Peyer's patch (tissue), 4 donors: ENCODE measurements at regions not wholly inside any gene's neighbourhood (a gene's known extent, or its start where the extent isn't known, plus 50 kb on each side); places are given as distances from the start of the nearest gene placed in this dataset.

Experiments
- CTCF ChIP-seq, 6 experiments: fragments of 450-650 bp in 4 of 6; fragments of 200-600 bp in 2 of 6; sonication (generic) in 1 of 6; IDR thresholded peaks; one replicate each; pipeline ENCODE4 v1.5.1; 2017 to 2019; ENCODE audit warnings: antibody characterized with exemption in 6 of 6, mild to moderate bottlenecking in 3 of 6, moderate library complexity in 1 of 6
- POLR2A ChIP-seq, 2 donors: fragments of 450-650 bp; IDR thresholded peaks; one replicate each; pipeline ENCODE4 v1.5.1; 2017; ENCODE audit warnings: antibody characterized with exemption in 2 of 2, mild to moderate bottlenecking in 2 of 2, moderate library complexity in 2 of 2

- TF ChIP-seq CTCF (IDR thresholded peaks at IDR 0.05) (no peak), POLR2A (IDR thresholded peaks at IDR 0.05) (no peak)
These were observed 74.7 kb upstream of the TOX3 start for GRCh38 chr16:52621651-52622050.
